HG03280 (cell line): ENCODE measurements at regions not wholly inside any gene's neighbourhood (a gene's known extent, or its start where the extent isn't known, plus 50 kb on each side); places are given as distances from the start of the nearest gene placed in this dataset.
A peak's percentile ranks its signal among the peaks of the same experiment; 100 is the strongest.

Experiments
- ATAC-seq: cut with Tn5 transposase; IDR thresholded peaks from one replicate; pipeline ENCODE4 v1.9.1; 2021; ENCODE audit warnings: mild to moderate bottlenecking, moderate library complexity; ENCODE audit not compliant: unreplicated experiment

DNA sequence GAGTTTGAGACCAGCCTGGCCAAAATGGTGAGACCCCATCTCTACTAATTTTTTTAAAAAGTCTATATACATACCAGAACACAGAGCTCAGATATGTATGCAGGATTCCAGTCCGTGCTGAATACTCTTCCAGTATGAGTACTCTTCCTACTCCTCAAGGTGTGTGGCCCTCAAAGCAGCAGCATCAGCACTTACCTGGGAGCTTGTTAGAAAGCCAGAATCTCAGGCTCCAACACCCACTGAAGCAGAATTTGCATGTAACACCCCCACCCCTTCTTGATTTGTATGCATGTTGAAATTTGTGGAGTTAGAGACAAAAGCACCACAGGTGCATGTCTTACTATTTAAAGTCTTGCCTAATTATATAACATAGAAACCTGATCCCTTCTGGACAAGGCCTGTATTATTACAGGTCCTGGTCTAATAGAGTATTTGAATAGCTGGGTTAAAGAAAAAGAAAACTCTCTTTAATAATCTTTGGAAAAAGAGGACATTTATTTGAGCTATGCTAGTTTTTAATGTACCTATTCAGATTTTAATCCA is 50.3 kb upstream of the NFE2L2 start:
- no peak for ATAC-seq

DNA sequence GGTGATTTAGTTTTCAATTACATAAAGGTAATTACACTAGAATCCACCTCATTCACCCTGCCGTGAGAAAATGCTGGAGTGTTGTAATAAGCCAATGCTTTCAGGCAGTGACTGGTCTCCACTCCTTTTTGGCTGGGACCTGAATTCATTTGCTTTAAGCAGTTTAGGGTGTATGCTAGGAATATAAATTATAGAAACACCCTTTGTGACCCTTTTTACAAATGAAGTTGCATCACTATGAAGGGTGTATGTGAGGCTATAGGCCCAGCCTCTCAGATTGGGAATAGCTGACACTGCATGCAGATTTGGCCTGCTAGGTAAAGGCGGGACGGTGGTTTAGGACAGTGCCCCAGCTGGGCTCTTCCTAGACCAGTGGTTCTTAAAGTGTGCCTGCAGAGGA is 50.8 kb upstream of the NFE2L2 start:
- no peak for ATAC-seq

DNA sequence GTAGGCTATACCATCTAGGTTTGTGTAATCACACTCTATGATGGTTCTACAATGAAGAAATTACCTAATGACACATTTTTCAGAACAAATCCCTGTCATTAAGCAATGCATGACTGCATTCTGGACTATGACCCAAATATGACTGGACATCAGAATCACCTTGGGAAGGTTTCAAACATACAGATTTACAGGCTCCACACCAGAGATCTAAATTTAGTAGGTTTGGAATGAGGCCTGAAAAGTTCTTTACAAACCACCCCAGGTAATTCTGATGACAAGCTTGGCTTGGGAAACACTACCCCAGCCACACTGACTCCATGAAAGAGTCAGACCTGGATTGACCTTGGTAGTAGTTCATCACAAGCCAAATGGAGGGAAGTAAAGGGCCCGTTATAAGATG is 52.2 kb upstream of the NFE2L2 start:
- no peak for ATAC-seq

- ATAC-seq: no peak
These were observed 52.9 kb upstream of the NFE2L2 start for GRCh38 chr2:177317443-177317842.

GRCh38 chr2:177317857-177318256 is 53.3 kb upstream of the NFE2L2 start:
- no peak for ATAC-seq

DNA sequence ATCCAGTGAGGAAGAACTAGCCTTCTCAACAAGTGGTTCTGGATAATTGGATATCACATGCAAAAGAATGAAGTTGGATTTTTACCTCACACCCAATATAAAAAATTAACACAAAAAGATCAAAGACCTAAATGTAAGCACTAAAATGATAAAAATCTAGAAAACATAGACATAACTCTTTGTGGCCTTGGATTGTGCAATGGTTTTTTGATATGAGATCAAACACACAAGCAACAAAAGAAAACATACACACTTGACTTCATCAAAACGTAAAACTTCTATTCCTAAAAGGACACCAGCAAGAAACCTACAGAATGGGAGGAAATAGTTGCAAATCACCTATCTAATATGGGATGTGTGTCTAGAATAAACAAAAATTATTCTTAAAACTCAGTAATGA is 54.1 kb upstream of the NFE2L2 start:
- ATAC-seq: no peak

GRCh38 chr2:177320596-177320995 is 56.1 kb upstream of the NFE2L2 start:
- no peak for ATAC-seq

DNA sequence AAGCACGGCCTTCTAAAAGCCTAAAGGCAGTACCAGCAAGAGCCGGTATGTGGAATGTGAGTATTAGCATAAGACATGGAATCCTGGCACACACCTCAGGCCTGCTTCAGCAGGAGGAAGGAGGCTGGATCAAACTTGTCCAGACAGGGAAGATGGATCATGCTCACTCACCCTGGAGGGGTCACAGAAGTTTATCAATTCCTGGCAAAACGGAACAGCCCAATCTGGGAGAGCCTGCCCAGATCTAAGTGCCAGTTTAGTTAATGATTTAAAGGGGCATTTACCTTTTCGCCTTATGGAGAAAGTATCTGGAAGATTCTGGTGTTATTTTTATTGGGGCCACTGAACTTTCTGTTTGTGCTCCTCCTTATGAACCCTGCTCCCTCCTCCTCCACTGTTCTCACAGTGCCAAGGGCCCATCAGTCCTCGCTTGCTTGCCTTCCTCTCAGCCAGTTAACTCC is 58.3 kb upstream of the NFE2L2 start:
- ATAC-seq: no peak

- ATAC-seq: no peak
These were observed 60.3 kb upstream of the NFE2L2 start for GRCh38 chr2:177324797-177325196.

DNA sequence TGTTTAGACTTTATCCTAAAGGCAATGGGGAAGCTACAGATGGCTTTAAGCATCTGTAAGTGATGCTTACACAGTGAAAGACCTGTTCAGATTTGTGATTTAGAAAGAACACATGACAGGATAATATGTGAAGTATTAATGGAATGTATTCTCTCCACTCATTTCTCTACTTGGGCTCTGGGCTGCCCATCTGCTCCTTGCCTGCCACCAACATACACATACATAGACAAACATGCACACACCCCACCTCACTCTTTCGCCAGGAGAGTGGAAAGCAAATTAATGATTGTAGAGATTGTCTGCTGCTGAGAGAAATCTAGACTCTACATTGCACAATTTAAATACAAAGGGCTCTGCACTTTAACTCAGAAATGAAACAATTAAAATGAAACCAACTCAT is 61.0 kb upstream of the NFE2L2 start:
- no peak for ATAC-seq

GRCh38 chr2:177326005-177326404 is 61.5 kb upstream of the NFE2L2 start:
- ATAC-seq: no peak

- no peak for ATAC-seq
These were observed 62.1 kb upstream of the NFE2L2 start for GRCh38 chr2:177326591-177326990.

- ATAC-seq: no peak
These were observed 62.5 kb upstream of the NFE2L2 start for GRCh38 chr2:177327009-177327408.

GRCh38 chr2:177328056-177328455 is 63.5 kb upstream of the NFE2L2 start:
- ATAC-seq: no peak

GRCh38 chr2:177329064-177329463 is 63.5 kb upstream of the AGPS start:
- no peak for ATAC-seq

- no peak for ATAC-seq
These were observed 61.0 kb upstream of the AGPS start for GRCh38 chr2:177331466-177331997.

DNA sequence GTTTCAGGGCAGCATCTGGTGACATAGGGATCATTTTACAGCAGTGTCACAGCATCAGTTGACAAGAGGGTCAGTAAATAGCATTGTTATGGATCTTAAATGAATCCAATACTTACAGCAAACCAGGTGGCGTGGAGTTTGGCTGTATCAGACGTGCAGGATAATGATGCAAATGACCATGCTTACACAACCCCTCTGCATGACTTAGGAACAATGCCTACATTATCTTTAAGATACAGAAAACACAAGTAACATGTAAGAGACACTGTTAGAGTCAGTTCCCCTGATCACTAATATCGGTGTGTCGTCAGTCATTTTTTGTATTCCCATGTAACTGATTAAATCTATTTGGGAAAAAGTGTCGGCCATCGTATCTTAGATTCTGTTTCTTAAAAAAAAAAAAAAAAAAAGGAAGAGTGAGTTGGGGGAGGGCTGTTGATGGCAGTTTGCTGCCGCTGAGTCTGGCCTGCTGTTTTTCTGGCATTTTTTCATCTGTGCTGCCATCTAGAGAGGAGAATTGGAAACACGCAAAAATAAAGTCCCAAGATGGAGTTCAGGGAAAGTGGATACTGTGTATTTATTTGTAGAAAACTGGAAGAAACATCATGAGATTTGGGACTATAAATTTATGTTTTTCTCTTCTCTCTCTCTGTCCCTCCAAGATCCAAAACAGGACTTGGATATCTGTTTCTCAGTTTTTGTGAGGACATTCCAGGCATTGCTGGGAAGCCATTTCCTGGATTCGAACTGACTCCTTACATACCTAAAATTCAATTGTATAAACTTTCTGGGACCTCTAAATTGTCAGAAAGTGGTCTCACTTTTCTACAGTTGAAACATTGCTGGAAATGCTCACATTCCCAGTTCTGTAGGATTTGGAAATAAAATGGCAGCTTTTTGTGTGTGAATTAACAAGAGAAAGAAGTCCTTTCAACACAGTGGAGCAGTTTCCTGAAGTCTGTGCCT is 60.3 kb upstream of the AGPS start:
- ATAC-seq: peak; percentile 75

DNA sequence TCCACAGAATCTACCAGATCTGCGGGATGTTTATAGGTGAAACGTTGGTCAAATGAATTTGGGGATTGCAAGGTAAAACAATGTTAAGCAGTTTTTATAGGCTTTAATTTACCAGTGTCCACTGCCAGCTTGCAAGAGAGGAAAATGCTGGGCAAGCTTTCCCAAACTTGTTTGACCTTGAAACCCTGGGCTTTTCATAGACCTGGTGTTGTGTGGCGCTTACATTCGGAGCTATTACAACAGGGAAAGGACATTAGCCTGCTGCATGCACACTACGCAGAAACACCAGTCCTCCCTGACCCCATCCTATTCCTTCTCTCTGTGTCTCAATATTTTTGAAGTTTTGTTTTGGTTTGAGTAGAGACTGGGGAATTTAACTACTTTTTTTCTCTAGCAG is 59.6 kb upstream of the AGPS start:
- no peak for ATAC-seq

- ATAC-seq: peak; percentile 50
These were observed 57.5 kb upstream of the AGPS start for GRCh38 chr2:177334940-177335543.

- no peak for ATAC-seq
These were observed 56.6 kb upstream of the AGPS start for GRCh38 chr2:177335917-177336450.

DNA sequence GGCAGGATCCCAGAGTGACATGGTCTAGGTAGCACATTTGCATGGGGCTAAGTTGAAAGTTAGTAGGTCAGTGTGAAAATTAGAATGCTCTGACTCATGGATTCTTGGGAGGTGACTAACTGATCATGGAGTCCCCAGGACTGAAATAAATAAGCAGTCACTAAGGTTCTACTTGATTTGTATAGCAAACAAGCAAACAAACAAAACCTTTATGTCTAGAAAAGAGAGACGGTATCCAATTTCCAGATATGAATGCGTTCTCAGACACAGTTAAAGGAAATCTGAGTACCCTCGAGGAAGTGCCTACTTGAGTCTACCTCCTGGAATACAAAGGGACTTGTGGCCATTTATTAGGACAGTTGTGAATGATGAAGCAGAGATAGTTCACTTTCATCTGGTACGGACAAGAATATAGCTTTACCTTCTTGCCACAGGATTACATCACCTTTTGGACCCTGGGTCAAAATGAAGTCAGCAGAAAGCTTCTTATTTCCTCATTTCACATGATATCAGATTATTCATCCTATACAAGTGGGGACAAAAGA is 54.3 kb upstream of the AGPS start:
- ATAC-seq: no peak
